K562 (cell line): ENCODE measurements at regions not wholly inside any gene's neighbourhood (a gene's known extent, or its start where the extent isn't known, plus 50 kb on each side); places are given as distances from the start of the nearest gene placed in this dataset.

ENCODE experiments used
- ATF2 ChIP-seq: sonication (generic); formaldehyde crosslinking; IDR thresholded peaks from 2 replicates; pipeline ENCODE4 v1.8.1; 2022; ENCODE audit warnings: missing genetic modification reagents
- CTCF ChIP-seq, 3 experiments: IDR thresholded peaks in 2 of 3; conservative IDR thresholded peaks in 1 of 3; 2 replicates each; pipeline ENCODE4 v1.5.1; 2011 to 2012; ENCODE audit warnings: low read length in 3 of 3, mild to moderate bottlenecking in 3 of 3, control low read depth in 2 of 3, improper control_type of control experiment in 1 of 3, inconsistent platforms in 1 of 3, low read depth in 1 of 3, mixed read lengths in 1 of 3, moderate library complexity in 1 of 3; ENCODE audit not compliant: insufficient read depth in 2 of 3
- DEAF1 ChIP-seq: fragments of 450-650 bp; formaldehyde crosslinking; IDR thresholded peaks from 2 replicates; pipeline ENCODE4 v1.4.0; 2020; ENCODE audit warnings: mild to moderate bottlenecking, moderate library complexity
- E2F3 ChIP-seq: fragments of 250-450 bp; sonication (Bioruptor Pico); IDR thresholded peaks from 2 replicates; pipeline ENCODE4 v1.4.0; 2020; ENCODE audit warnings: mild to moderate bottlenecking
- FOXO4 ChIP-seq: fragments of 450-650 bp; formaldehyde crosslinking; IDR thresholded peaks from 2 replicates; pipeline ENCODE4 v1.4.0; 2020; ENCODE audit warnings: mild to moderate bottlenecking, moderate library complexity
- HDAC1 ChIP-seq, 2 experiments: fragments of 450-650 bp; IDR thresholded peaks; 2 replicates each; pipeline ENCODE4 v1.6.1; 2016 to 2017; ENCODE audit warnings: inconsistent platforms in 1 of 2, mild to moderate bottlenecking in 1 of 2, moderate library complexity in 1 of 2
- MTF1 ChIP-seq: fragments of 250-450 bp; sonication (Bioruptor Pico); IDR thresholded peaks from 2 replicates; pipeline ENCODE4 v1.9.0; 2021; ENCODE audit warnings: moderate library complexity, mild to moderate bottlenecking, inconsistent platforms, borderline replicate concordance
- STAG1 ChIP-seq: sonication (generic); formaldehyde crosslinking; IDR thresholded peaks from 2 replicates; pipeline ENCODE4 v1.5.0; 2020; ENCODE audit warnings: missing genetic modification reagents, borderline replicate concordance
- YY1 ChIP-seq, 3 experiments: IDR thresholded peaks; 2 replicates each; pipeline ENCODE4 v1.6.1; 2011; ENCODE audit warnings: low read length in 2 of 3, mild to moderate bottlenecking in 2 of 3, moderate library complexity in 2 of 3, borderline replicate concordance in 1 of 3, control low read depth in 1 of 3, low read depth in 1 of 3; ENCODE audit not compliant: insufficient read depth in 3 of 3, insufficient replicate concordance in 2 of 3, control insufficient read depth in 1 of 3, insufficient read length in 1 of 3; ENCODE audit errors: extremely low read depth in 1 of 3
- ZNF431 ChIP-seq: sonication (generic); formaldehyde crosslinking; IDR thresholded peaks from 2 replicates; pipeline ENCODE4 v1.8.0; 2022; ENCODE audit warnings: mild to moderate bottlenecking, missing genetic modification reagents

- TF ChIP-seq CTCF (IDR thresholded peaks at IDR 0.05 in 2 of 3, conservative IDR thresholded peaks at IDR 0.05 in 1 of 3; ENCODE audit: insufficient read depth in 2 of 3, low read depth in 1 of 3, low read length in 3 of 3) (no peak), HDAC1 (IDR thresholded peaks at IDR 0.05) (no peak), ATF2 (CRISPR knock-in tag) (no peak), E2F3 (CRISPR knock-in tag) (no peak), STAG1 (CRISPR knock-in tag) (no peak), MTF1 (CRISPR knock-in tag) (no peak), ZNF431 (CRISPR knock-in tag) (no peak), FOXO4 (CRISPR knock-in tag) (no peak), DEAF1 (CRISPR knock-in tag) (no peak), YY1 (IDR thresholded peaks at IDR 0.05; ENCODE audit: borderline replicate concordance in 1 of 3, control insufficient read depth in 1 of 3, extremely low read depth in 1 of 3, insufficient read depth in 3 of 3, insufficient read length in 1 of 3, insufficient replicate concordance in 2 of 3, low read depth in 1 of 3, low read length in 2 of 3) (no peak)
Measured at GRCh38 chr16:77067900-77068299, 123.1 kb upstream of the MON1B start.
